GM12874 (cell line): ENCODE measurements at regions not wholly inside any gene's neighbourhood (a gene's known extent, or its start where the extent isn't known, plus 50 kb on each side); places are given as distances from the start of the nearest gene placed in this dataset.

Source experiments
- CTCF ChIP-seq: IDR thresholded peaks from 2 replicates; pipeline ENCODE4 v1.5.1; 2011; ENCODE audit warnings: low read depth, mild to moderate bottlenecking, control low read depth, low read length, moderate library complexity; ENCODE audit not compliant: insufficient read depth

GRCh38 chr15:59923508-59923907, 80.6 kb upstream of the FOXB1 start:
- no peak for TF ChIP-seq CTCF

GRCh38 chr15:59918994-59919951, 84.8 kb upstream of the FOXB1 start:
- no peak for TF ChIP-seq CTCF

- peak; percentile 62 for TF ChIP-seq CTCF
Observed at GRCh38 chr15:59917504-59918157, 86.5 kb upstream of the FOXB1 start.

- TF ChIP-seq CTCF: no peak
Observed at GRCh38 chr15:59906046-59906445, 98.1 kb upstream of the FOXB1 start.

GRCh38 chr15:59905176-59905575, 98.9 kb upstream of the FOXB1 start:
- no peak for TF ChIP-seq CTCF

- no peak for TF ChIP-seq CTCF
Observed at GRCh38 chr15:59904450-59905135, 99.5 kb upstream of the FOXB1 start.

GRCh38 chr15:59896663-59897074, 107.4 kb upstream of the FOXB1 start:
- TF ChIP-seq CTCF: no peak
